HepG2 (cell line): ENCODE measurements at regions not wholly inside any gene's neighbourhood (a gene's known extent, or its start where the extent isn't known, plus 50 kb on each side); places are given as distances from the start of the nearest gene placed in this dataset.

ENCODE experiments used
- AFF4 ChIP-seq: sonication (generic); formaldehyde crosslinking; IDR thresholded peaks from 2 replicates; pipeline ENCODE4 v1.4.0; 2020; ENCODE audit warnings: missing genetic modification reagents
- CTCF ChIP-seq: sonication (generic); formaldehyde crosslinking; IDR thresholded peaks from 2 replicates; pipeline ENCODE4 v1.5.0; 2020; ENCODE audit warnings: mild to moderate bottlenecking, missing genetic modification reagents, moderate library complexity
- EZH2 ChIP-seq: conservative IDR thresholded peaks from 2 replicates; pipeline ENCODE4 v1.6.1; 2012; ENCODE audit warnings: mild to moderate bottlenecking, low read depth, low read length, moderate library complexity
- GTF2F1 ChIP-seq: fragments of 150-350 bp; IDR thresholded peaks from 2 replicates; pipeline ENCODE4 v1.6.1; 2014; ENCODE audit warnings: low read length
- MXD3 ChIP-seq: IDR thresholded peaks from 2 replicates; pipeline ENCODE4 v1.6.1; 2016; ENCODE audit warnings: mild to moderate bottlenecking, missing biosample characterization, missing genetic modification reagents
- NFYB ChIP-seq: sonication (generic); formaldehyde crosslinking; IDR thresholded peaks from 2 replicates; pipeline ENCODE4 v1.4.0; 2020; ENCODE audit warnings: missing genetic modification reagents
- SP2 ChIP-seq: sonication (generic); formaldehyde crosslinking; IDR thresholded peaks from 2 replicates; pipeline ENCODE4 v1.5.1; 2020; ENCODE audit warnings: mild to moderate bottlenecking, missing genetic modification reagents
- STAT5B ChIP-seq: sonication (generic); formaldehyde crosslinking; IDR thresholded peaks from 2 replicates; pipeline ENCODE4 v1.4.0; 2020; ENCODE audit warnings: missing genetic modification reagents
- ZNF768 ChIP-seq: sonication (generic); formaldehyde crosslinking; IDR thresholded peaks from 2 replicates; pipeline ENCODE4 v1.4.0; 2020; ENCODE audit warnings: missing genetic modification reagents
- ZNF841 ChIP-seq: sonication (generic); formaldehyde crosslinking; IDR thresholded peaks from 2 replicates; pipeline ENCODE4 v1.8.1; 2023; ENCODE audit warnings: missing genetic modification reagents, borderline replicate concordance
- TF ChIP-seq, protein P1 (sequence below), 2 experiments: sonication (generic) in 1 of 2; formaldehyde crosslinking in 1 of 2; IDR thresholded peaks; 2 replicates each; pipeline versions ENCODE4 v1.5.1 to v1.6.1; 2011 to 2020; ENCODE audit warnings: borderline replicate concordance in 1 of 2, low read depth in 1 of 2, low read length in 1 of 2, mild to moderate bottlenecking in 1 of 2, missing genetic modification reagents in 1 of 2, moderate library complexity in 1 of 2
- TF ChIP-seq, protein P2 (sequence below): sonication (generic); formaldehyde crosslinking; IDR thresholded peaks from 2 replicates; pipeline ENCODE4 v1.4.0; 2020; ENCODE audit warnings: mild to moderate bottlenecking, missing genetic modification reagents, borderline replicate concordance

DNA sequence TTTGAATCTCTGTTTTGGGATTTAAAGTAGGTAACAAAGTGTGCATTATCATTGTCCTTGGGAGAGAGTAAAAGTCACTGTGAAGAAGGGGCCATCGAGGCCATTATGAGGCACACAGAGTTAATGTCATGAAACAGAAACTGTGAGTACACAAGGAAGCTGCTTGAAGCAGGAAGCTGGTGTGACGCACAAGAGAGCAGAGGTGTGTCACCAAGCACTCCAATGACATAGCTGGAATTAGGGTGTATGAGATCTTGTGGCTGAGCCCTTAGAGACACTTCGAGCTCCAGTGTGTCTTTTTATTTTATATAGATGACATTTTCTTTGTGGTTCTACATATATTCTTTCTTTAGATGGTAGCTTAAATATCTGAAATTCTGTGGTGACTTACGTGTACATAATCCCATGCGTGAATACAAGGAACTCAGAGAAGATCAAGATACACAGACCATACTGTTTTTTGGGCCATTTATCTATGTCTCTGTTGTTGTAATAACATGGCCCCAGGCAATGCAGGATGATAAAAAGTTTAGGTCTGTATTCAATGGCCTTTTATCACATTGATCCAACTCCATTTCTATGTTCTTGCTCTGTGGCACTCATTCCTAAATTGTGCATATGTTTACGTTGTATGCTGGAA lies 164.7 kb upstream of the FAM98A start:
- TF ChIP-seq EZH2 (no peak), SP2 (no peak), NFYB (CRISPR knock-in tag) (no peak), GTF2F1 (no peak), CTCF (CRISPR knock-in tag) (no peak), STAT5B (CRISPR knock-in tag) (no peak), ZNF841 (CRISPR knock-in tag) (no peak), ZNF768 (CRISPR knock-in tag) (no peak), MXD3 (CRISPR knock-in tag) (no peak), AFF4 (CRISPR knock-in tag) (no peak)
- TF ChIP-seq, protein P1, sequence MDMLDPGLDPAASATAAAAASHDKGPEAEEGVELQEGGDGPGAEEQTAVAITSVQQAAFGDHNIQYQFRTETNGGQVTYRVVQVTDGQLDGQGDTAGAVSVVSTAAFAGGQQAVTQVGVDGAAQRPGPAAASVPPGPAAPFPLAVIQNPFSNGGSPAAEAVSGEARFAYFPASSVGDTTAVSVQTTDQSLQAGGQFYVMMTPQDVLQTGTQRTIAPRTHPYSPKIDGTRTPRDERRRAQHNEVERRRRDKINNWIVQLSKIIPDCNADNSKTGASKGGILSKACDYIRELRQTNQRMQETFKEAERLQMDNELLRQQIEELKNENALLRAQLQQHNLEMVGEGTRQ (IDR thresholded peaks at IDR 0.05; ENCODE audit: low read depth, low read length) = no peak
- TF ChIP-seq, protein P1 (CRISPR knock-in tag; IDR thresholded peaks at IDR 0.05; ENCODE audit: borderline replicate concordance) = no peak
- TF ChIP-seq, protein P2, sequence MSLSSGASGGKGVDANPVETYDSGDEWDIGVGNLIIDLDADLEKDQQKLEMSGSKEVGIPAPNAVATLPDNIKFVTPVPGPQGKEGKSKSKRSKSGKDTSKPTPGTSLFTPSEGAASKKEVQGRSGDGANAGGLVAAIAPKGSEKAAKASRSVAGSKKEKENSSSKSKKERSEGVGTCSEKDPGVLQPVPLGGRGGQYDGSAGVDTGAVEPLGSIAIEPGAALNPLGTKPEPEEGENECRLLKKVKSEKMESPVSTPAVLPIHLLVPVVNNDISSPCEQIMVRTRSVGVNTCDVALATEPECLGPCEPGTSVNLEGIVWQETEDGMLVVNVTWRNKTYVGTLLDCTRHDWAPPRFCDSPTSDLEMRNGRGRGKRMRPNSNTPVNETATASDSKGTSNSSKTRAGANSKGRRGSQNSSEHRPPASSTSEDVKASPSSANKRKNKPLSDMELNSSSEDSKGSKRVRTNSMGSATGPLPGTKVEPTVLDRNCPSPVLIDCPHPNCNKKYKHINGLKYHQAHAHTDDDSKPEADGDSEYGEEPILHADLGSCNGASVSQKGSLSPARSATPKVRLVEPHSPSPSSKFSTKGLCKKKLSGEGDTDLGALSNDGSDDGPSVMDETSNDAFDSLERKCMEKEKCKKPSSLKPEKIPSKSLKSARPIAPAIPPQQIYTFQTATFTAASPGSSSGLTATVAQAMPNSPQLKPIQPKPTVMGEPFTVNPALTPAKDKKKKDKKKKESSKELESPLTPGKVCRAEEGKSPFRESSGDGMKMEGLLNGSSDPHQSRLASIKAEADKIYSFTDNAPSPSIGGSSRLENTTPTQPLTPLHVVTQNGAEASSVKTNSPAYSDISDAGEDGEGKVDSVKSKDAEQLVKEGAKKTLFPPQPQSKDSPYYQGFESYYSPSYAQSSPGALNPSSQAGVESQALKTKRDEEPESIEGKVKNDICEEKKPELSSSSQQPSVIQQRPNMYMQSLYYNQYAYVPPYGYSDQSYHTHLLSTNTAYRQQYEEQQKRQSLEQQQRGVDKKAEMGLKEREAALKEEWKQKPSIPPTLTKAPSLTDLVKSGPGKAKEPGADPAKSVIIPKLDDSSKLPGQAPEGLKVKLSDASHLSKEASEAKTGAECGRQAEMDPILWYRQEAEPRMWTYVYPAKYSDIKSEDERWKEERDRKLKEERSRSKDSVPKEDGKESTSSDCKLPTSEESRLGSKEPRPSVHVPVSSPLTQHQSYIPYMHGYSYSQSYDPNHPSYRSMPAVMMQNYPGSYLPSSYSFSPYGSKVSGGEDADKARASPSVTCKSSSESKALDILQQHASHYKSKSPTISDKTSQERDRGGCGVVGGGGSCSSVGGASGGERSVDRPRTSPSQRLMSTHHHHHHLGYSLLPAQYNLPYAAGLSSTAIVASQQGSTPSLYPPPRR = no peak
